ACC112 (cell line): ENCODE measurements at regions not wholly inside any gene's neighbourhood (a gene's known extent, or its start where the extent isn't known, plus 50 kb on each side); places are given as distances from the start of the nearest gene placed in this dataset.
"Not testable (repeated sequence)": the region's sequence is repeated elsewhere in the genome, so short reads cannot be mapped to it uniquely, and the experiment has no call there.

Experiments
- H2AFZ ChIP-seq: fragments of 200-600 bp; sonication (generic); one replicate; pipeline ENCODE4 v1.6.0; 2017; ENCODE audit warnings: antibody characterized with exemption, low read length; ENCODE audit not compliant: unreplicated experiment
- H3K27ac ChIP-seq: fragments of 200-600 bp; sonication (generic); 2 replicates; pipeline ENCODE4 v1.5.1; 2014; ENCODE audit warnings: low read depth, mild to moderate bottlenecking, antibody characterized with exemption, low read length, moderate library complexity
- H3K27me3 ChIP-seq: fragments of 200-600 bp; sonication (generic); 2 replicates; pipeline ENCODE4 v1.6.1; 2014; ENCODE audit warnings: mild to moderate bottlenecking, antibody characterized with exemption, low read length, moderate library complexity, mixed read lengths; ENCODE audit not compliant: insufficient read depth
- H3K36me3 ChIP-seq: fragments of 200-600 bp; sonication (generic); 2 replicates; pipeline ENCODE4 v1.6.1; 2016; ENCODE audit warnings: mild to moderate bottlenecking, antibody characterized with exemption, low read length, moderate library complexity, mixed read lengths; ENCODE audit not compliant: insufficient read depth
- H3K4me1 ChIP-seq: fragments of 200-600 bp; sonication (generic); one replicate; pipeline ENCODE4 v1.6.1; 2016; ENCODE audit warnings: low read length, mixed read lengths; ENCODE audit not compliant: insufficient read depth, unreplicated experiment, control insufficient read depth
- H3K4me3 ChIP-seq: fragments of 200-600 bp; sonication (generic); 2 replicates; pipeline ENCODE4 v1.5.1; 2014; ENCODE audit warnings: mild to moderate bottlenecking, low read depth, low read length
- H3K79me2 ChIP-seq: fragments of 200-600 bp; sonication (generic); one replicate; pipeline ENCODE4 v1.6.0; 2016; ENCODE audit warnings: low read length; ENCODE audit not compliant: control insufficient read depth, unreplicated experiment, insufficient read depth

GRCh38 chr4:79597266-79597665 is 189.2 kb upstream of the GK2 start:
- Histone ChIP-seq H3K27ac (no peak overlapping the region), H3K4me3 (no peak overlapping the region), H3K79me2 (no peaks in the 10 kb centered on the region), H3K4me1 (peaks cover 4% of the 10 kb centered on the region), H2AFZ (no peak overlapping the region), H3K36me3 (no peaks in the 10 kb centered on the region), H3K27me3 (no peaks in the 10 kb centered on the region)

GRCh38 chr4:79592218-79592617 is 184.2 kb upstream of the GK2 start:
- not testable (repeated sequence) for H3K79me2 ChIP-seq, H3K27me3 ChIP-seq, H3K36me3 ChIP-seq, H3K27ac ChIP-seq, H2AFZ ChIP-seq, H3K4me3 ChIP-seq, H3K4me1 ChIP-seq

GRCh38 chr4:79588679-79589078 is 180.7 kb upstream of the GK2 start:
- Histone ChIP-seq H3K36me3 (no peaks in the 10 kb centered on the region), H2AFZ (no peak overlapping the region), H3K79me2 (no peaks in the 10 kb centered on the region), H3K4me1 (no peaks in the 10 kb centered on the region), H3K27ac (no peak overlapping the region), H3K4me3 (no peak overlapping the region), H3K27me3 (no peaks in the 10 kb centered on the region)

GRCh38 chr4:79587207-79587606 is 179.2 kb upstream of the GK2 start:
- not testable (repeated sequence) for H3K27me3 ChIP-seq, H3K4me1 ChIP-seq, H3K27ac ChIP-seq, H3K4me3 ChIP-seq, H2AFZ ChIP-seq, H3K79me2 ChIP-seq, H3K36me3 ChIP-seq

- Histone ChIP-seq H2AFZ (no peak overlapping the region), H3K79me2 (no peaks in the 10 kb centered on the region), H3K27me3 (no peaks in the 10 kb centered on the region), H3K36me3 (no peaks in the 10 kb centered on the region), H3K27ac (no peak overlapping the region), H3K4me3 (no peak overlapping the region), H3K4me1 (no peaks in the 10 kb centered on the region)
Measured at GRCh38 chr4:79585834-79586233, 177.8 kb upstream of the GK2 start.

- Histone ChIP-seq H2AFZ (no peak overlapping the region), H3K27me3 (no peaks in the 10 kb centered on the region), H3K79me2 (no peaks in the 10 kb centered on the region), H3K4me3 (no peak overlapping the region), H3K27ac (no peak overlapping the region), H3K4me1 (no peaks in the 10 kb centered on the region), H3K36me3 (no peaks in the 10 kb centered on the region)
Measured at GRCh38 chr4:79585330-79585729, 177.3 kb upstream of the GK2 start.

- Histone ChIP-seq H3K4me3 (no peak overlapping the region), H3K4me1 (no peaks in the 10 kb centered on the region), H3K36me3 (no peaks in the 10 kb centered on the region), H3K27ac (no peak overlapping the region), H3K27me3 (no peaks in the 10 kb centered on the region), H3K79me2 (no peaks in the 10 kb centered on the region), H2AFZ (no peak overlapping the region)
Measured at GRCh38 chr4:79584902-79585301, 176.9 kb upstream of the GK2 start.

GRCh38 chr4:79584352-79584751 is 176.3 kb upstream of the GK2 start:
- Histone ChIP-seq H3K27ac (no peak overlapping the region), H3K4me3 (no peak overlapping the region), H3K36me3 (no peaks in the 10 kb centered on the region), H2AFZ (no peak overlapping the region), H3K79me2 (no peaks in the 10 kb centered on the region), H3K27me3 (no peaks in the 10 kb centered on the region), H3K4me1 (no peaks in the 10 kb centered on the region)

- no peak overlapping the region for H3K4me3 ChIP-seq
- no peak overlapping the region for H2AFZ ChIP-seq
- no peak overlapping the region for H3K27ac ChIP-seq
- H3K4me1 ChIP-seq, result no peaks in the 10 kb centered on the region
- no peaks in the 10 kb centered on the region for H3K79me2 ChIP-seq
- peaks cover 4% of the 10 kb centered on the region; the same call in 1 of the 2 replicates for H3K27me3 ChIP-seq
- no peaks in the 10 kb centered on the region for H3K36me3 ChIP-seq
Measured at GRCh38 chr4:79578606-79579005, 170.6 kb upstream of the GK2 start.

GRCh38 chr4:79576429-79576753 is 168.4 kb upstream of the GK2 start:
- Histone ChIP-seq H3K27ac (no peak overlapping the region), H2AFZ (no peak overlapping the region), H3K79me2 (no peaks in the 10 kb centered on the region), H3K36me3 (no peaks in the 10 kb centered on the region), H3K4me1 (no peaks in the 10 kb centered on the region), H3K4me3 (no peak overlapping the region), H3K27me3 (peaks cover 4% of the 10 kb centered on the region; the same call in 1 of the 2 replicates)

- H2AFZ ChIP-seq, result no peak overlapping the region
- H3K27me3 ChIP-seq, result peaks cover 4% of the 10 kb centered on the region; the same call in 1 of the 2 replicates
- no peaks in the 10 kb centered on the region for H3K4me1 ChIP-seq
- no peaks in the 10 kb centered on the region for H3K36me3 ChIP-seq
- H3K79me2 ChIP-seq, result no peaks in the 10 kb centered on the region
- no peak overlapping the region for H3K27ac ChIP-seq
- no peak overlapping the region for H3K4me3 ChIP-seq
Measured at GRCh38 chr4:79575709-79576428, 167.8 kb upstream of the GK2 start.
